Breast epithelium (tissue), 3 donors: ENCODE measurements at regions not wholly inside any gene's neighbourhood (a gene's known extent, or its start where the extent isn't known, plus 50 kb on each side); places are given as distances from the start of the nearest gene placed in this dataset.

Experiments
- CTCF ChIP-seq, 3 donors: fragments of 450-650 bp; IDR thresholded peaks; one replicate each; pipeline ENCODE4 v1.5.1; 2016 to 2017; ENCODE audit warnings: antibody characterized with exemption in 3 of 3, mild to moderate bottlenecking in 3 of 3, moderate library complexity in 3 of 3
- POLR2A ChIP-seq: fragments of 450-650 bp; IDR thresholded peaks from one replicate; pipeline ENCODE4 v1.6.1; 2016; ENCODE audit warnings: antibody characterized with exemption, mild to moderate bottlenecking, moderate library complexity
- POLR2AphosphoS5 ChIP-seq, 3 donors: sonication (generic); formaldehyde crosslinking; IDR thresholded peaks; one replicate each; pipeline ENCODE4 v1.6.1; 2017; ENCODE audit warnings: antibody characterized with exemption in 3 of 3

GRCh38 chr18:73674125-73674865 is 473.3 kb downstream of the FBXO15 start:
- TF ChIP-seq POLR2A, result no peak
- TF ChIP-seq POLR2AphosphoS5 (IDR thresholded peaks at IDR 0.05), result no peak
- no peak for TF ChIP-seq CTCF (IDR thresholded peaks at IDR 0.05)
